ENCODE measurements at regions not wholly inside any gene's neighbourhood (a gene's known extent, or its start where the extent isn't known, plus 50 kb on each side); places are given as distances from the start of the nearest gene placed in this dataset.

DNA sequence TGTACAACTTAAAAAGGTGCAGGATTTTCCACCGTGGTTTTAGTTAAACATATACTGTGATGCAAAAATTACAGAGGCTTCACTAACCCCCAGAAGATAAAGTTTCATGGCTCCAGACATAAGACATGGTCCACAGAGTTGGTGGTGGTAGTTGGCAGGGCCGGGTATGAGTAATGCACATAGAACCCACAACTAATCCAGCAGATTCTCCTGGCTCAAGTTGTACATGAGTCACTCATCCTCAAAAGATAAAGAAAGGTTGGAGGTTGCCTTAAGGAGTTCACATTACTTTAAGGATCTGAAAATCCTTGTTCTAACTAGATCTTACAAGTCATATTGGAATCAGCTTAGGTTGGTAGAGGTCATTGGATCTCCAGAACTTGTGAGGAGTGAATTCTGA lies 98.3 kb upstream of the ZBTB20 start:
- TF ChIP-seq, protein P1, sequence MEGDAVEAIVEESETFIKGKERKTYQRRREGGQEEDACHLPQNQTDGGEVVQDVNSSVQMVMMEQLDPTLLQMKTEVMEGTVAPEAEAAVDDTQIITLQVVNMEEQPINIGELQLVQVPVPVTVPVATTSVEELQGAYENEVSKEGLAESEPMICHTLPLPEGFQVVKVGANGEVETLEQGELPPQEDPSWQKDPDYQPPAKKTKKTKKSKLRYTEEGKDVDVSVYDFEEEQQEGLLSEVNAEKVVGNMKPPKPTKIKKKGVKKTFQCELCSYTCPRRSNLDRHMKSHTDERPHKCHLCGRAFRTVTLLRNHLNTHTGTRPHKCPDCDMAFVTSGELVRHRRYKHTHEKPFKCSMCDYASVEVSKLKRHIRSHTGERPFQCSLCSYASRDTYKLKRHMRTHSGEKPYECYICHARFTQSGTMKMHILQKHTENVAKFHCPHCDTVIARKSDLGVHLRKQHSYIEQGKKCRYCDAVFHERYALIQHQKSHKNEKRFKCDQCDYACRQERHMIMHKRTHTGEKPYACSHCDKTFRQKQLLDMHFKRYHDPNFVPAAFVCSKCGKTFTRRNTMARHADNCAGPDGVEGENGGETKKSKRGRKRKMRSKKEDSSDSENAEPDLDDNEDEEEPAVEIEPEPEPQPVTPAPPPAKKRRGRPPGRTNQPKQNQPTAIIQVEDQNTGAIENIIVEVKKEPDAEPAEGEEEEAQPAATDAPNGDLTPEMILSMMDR (IDR thresholded peaks at IDR 0.05) = no peak
- TF ChIP-seq POLR2A (IDR thresholded peaks at IDR 0.05) = no peak
- no peak for TF ChIP-seq POLR2AphosphoS5 (IDR thresholded peaks at IDR 0.05)
